GM13976 (cell line): ENCODE measurements at regions not wholly inside any gene's neighbourhood (a gene's known extent, or its start where the extent isn't known, plus 50 kb on each side); places are given as distances from the start of the nearest gene placed in this dataset.

ENCODE experiments used
- DNase-seq: peaks from one replicate; pipeline ENCODE4 v3.0.0; 2012; ENCODE audit warnings: low spot score
- CTCF ChIP-seq: IDR thresholded peaks from 2 replicates; pipeline ENCODE4 v1.5.1; 2012; ENCODE audit warnings: borderline replicate concordance, mild to moderate bottlenecking; ENCODE audit not compliant: insufficient read depth; ENCODE audit errors: extremely low read depth, missing control alignments, control extremely low read depth
- in situ Hi-C: fragments of 300-500 bp; cut with MboI; formaldehyde crosslinking; loops from one replicate; pipeline ENCODE4 v1.12.0; 2022; ENCODE audit warnings: low sequenced_read_pairs, mixed read lengths, inconsistent platforms; ENCODE audit not compliant: unreplicated experiment

- TF ChIP-seq CTCF: no peak
- in situ Hi-C loops: no loop called here
- no peak for DNase-seq
Measured at GRCh38 chr11:95517453-95517852, 272.1 kb downstream of the FAM76B start.

- DNase-seq: no peak
- TF ChIP-seq CTCF: no peak
- in situ Hi-C loops: no loop called here
Measured at GRCh38 chr11:95516786-95517185, 272.8 kb downstream of the FAM76B start.

- TF ChIP-seq CTCF: no peak
- no peak for DNase-seq
- in situ Hi-C loops: no loop called here
Measured at GRCh38 chr11:95516175-95516574, 273.4 kb downstream of the FAM76B start.

GRCh38 chr11:95515371-95515770, 274.2 kb downstream of the FAM76B start:
- no peak for TF ChIP-seq CTCF
- in situ Hi-C loops: no loop called here
- DNase-seq: no peak

GRCh38 chr11:95514416-95515110, 275.0 kb downstream of the FAM76B start:
- in situ Hi-C loops: no loop called here

GRCh38 chr11:95512682-95513081, 276.9 kb downstream of the FAM76B start:
- in situ Hi-C loops: no loop called here
- DNase-seq: no peak
- no peak for TF ChIP-seq CTCF

More at GRCh38 chr11:95514416-95515110, 275.0 kb downstream of the FAM76B start:
- TF ChIP-seq CTCF: no peak
- no peak for DNase-seq

GRCh38 chr11:95512177-95512576, 277.4 kb downstream of the FAM76B start:
- in situ Hi-C loops: no loop called here
- DNase-seq: no peak

More at GRCh38 chr11:95512177-95512576, 277.4 kb downstream of the FAM76B start:
- TF ChIP-seq CTCF: no peak
